Aorta (tissue), 5 donors: ENCODE measurements at regions not wholly inside any gene's neighbourhood (a gene's known extent, or its start where the extent isn't known, plus 50 kb on each side); places are given as distances from the start of the nearest gene placed in this dataset.
"Not testable (repeated sequence)": the region's sequence is repeated elsewhere in the genome, so short reads cannot be mapped to it uniquely, and the experiment has no call there.

ENCODE experiments used
- ATAC-seq: fragments of 200-7000 bp; cut with Tn5 transposase; one replicate; pipeline ENCODE4 v1.9.1; 2022; ENCODE audit warnings: moderate library complexity; ENCODE audit not compliant: low FRiP score
- DNase-seq, 2 donors: peaks; one replicate each; pipeline ENCODE4 v3.0.0-alpha.2; 2020
- H3K27ac ChIP-seq, 2 donors: one replicate each; pipeline ENCODE4 v1.5.1; 2013; ENCODE audit warnings: low read length in 2 of 2, mild to moderate bottlenecking in 2 of 2, moderate library complexity in 2 of 2, control low read depth in 1 of 2, inconsistent platforms in 1 of 2, low read depth in 1 of 2
- H3K27me3 ChIP-seq, 2 donors: one replicate each; pipeline ENCODE4 v1.6.1; 2013; ENCODE audit warnings: control low read depth in 1 of 2, low read length in 1 of 2, mild to moderate bottlenecking in 1 of 2, moderate library complexity in 1 of 2; ENCODE audit not compliant: insufficient read depth in 2 of 2, control insufficient read depth in 1 of 2
- H3K36me3 ChIP-seq, 2 donors: one replicate each; pipeline ENCODE4 v1.6.1; 2013; ENCODE audit warnings: control low read depth in 1 of 2, low read length in 1 of 2, mild to moderate bottlenecking in 1 of 2; ENCODE audit not compliant: insufficient read depth in 2 of 2, control insufficient read depth in 1 of 2
- H3K4me1 ChIP-seq, 2 donors: one replicate each; pipeline ENCODE4 v1.6.1; 2013; ENCODE audit warnings: low read length in 2 of 2, control low read depth in 1 of 2, mild to moderate bottlenecking in 1 of 2, moderate library complexity in 1 of 2; ENCODE audit not compliant: insufficient read depth in 2 of 2, control insufficient read depth in 1 of 2
- H3K4me3 ChIP-seq, 2 donors: one replicate each; pipeline ENCODE4 v1.5.1; 2013; ENCODE audit warnings: low read length in 2 of 2, control low read depth in 1 of 2, mild to moderate bottlenecking in 1 of 2
- H3K9me3 ChIP-seq: one replicate; pipeline ENCODE4 v1.6.1; 2013; ENCODE audit warnings: mild to moderate bottlenecking, low read length; ENCODE audit not compliant: control insufficient read depth
- WGBS, 2 donors: extraction: QIAGEN DNeasy Blood & Tissue Kit; methylation state at CpG; one replicate each; pipeline ENCODE4 v1.1.7; 2013; 5-methylcytosine and 5-hydroxymethylcytosine counted together
- intact Hi-C, 2 donors: fragments of 100-400 bp; cut with DNase I; formaldehyde crosslinking; loops; one replicate each; pipeline versions ENCODE4 v1.14.2 to v1.15.0; 2022
- donor health status: healthy with polysubstance abuse.
- donor health status: Bipolar disorder and iron deficiency.
- donor health status: DM: no; HTN: no; CAD: no.
- donor health status: DM: no; HTN: no; CAD: no.
- donor health status: DM: yes; HTN: yes; CAD: no.

- H3K4me1 ChIP-seq: no peaks in the 10 kb centered on the region
- H3K36me3 ChIP-seq: no peaks in the 10 kb centered on the region
- intact Hi-C loops: no loop called here
- DNase-seq (no peak), ATAC-seq (no peak)
- no peaks in the 10 kb centered on the region for H3K9me3 ChIP-seq
- no peaks in the 10 kb centered on the region for H3K27me3 ChIP-seq
- no peak overlapping the region for H3K27ac ChIP-seq
- H3K4me3 ChIP-seq: no peak overlapping the region
Measured at GRCh38 chr5:130528474-130528873, 624.2 kb downstream of the CHSY3 start.

- no peaks in the 10 kb centered on the region for H3K27me3 ChIP-seq
- intact Hi-C loops: no loop called here
- H3K36me3 ChIP-seq: no peaks in the 10 kb centered on the region
- 33 to 38% methylated on average over 3 of the region's 3 CpGs for WGBS, 2 donors
- no peaks in the 10 kb centered on the region for H3K4me1 ChIP-seq
- H3K27ac ChIP-seq: no peak overlapping the region
- ATAC-seq (no peak), DNase-seq (no peak)
- no peak overlapping the region for H3K4me3 ChIP-seq
- no peaks in the 10 kb centered on the region for H3K9me3 ChIP-seq
Measured at GRCh38 chr5:130526708-130527107, 622.4 kb downstream of the CHSY3 start.

GRCh38 chr5:130520211-130520610 is 615.9 kb downstream of the CHSY3 start:
- H3K4me3 ChIP-seq: no peak overlapping the region
- H3K4me1 ChIP-seq: no peaks in the 10 kb centered on the region
- ATAC-seq (no peak), DNase-seq (no peak)
- no peaks in the 10 kb centered on the region for H3K36me3 ChIP-seq
- H3K27me3 ChIP-seq: no peaks in the 10 kb centered on the region
- intact Hi-C loops: no loop called here
- WGBS, 2 donors: 61 to 74% methylated on average over 1 of the region's 1 CpG
- H3K9me3 ChIP-seq: no peaks in the 10 kb centered on the region
- H3K27ac ChIP-seq: no peak overlapping the region

- DNase-seq (no peak), ATAC-seq (no peak)
- WGBS, 2 donors: 86% methylated on average over 2 of the region's 2 CpGs
- intact Hi-C loops: no loop called here
- Histone ChIP-seq H3K4me3 (no peak overlapping the region), H3K27ac (no peak overlapping the region), H3K36me3 (no peaks in the 10 kb centered on the region), H3K4me1 (no peaks in the 10 kb centered on the region), H3K27me3 (no peaks in the 10 kb centered on the region), H3K9me3 (no peaks in the 10 kb centered on the region)
Measured at GRCh38 chr5:130514984-130515690, 610.9 kb downstream of the CHSY3 start.

DNA sequence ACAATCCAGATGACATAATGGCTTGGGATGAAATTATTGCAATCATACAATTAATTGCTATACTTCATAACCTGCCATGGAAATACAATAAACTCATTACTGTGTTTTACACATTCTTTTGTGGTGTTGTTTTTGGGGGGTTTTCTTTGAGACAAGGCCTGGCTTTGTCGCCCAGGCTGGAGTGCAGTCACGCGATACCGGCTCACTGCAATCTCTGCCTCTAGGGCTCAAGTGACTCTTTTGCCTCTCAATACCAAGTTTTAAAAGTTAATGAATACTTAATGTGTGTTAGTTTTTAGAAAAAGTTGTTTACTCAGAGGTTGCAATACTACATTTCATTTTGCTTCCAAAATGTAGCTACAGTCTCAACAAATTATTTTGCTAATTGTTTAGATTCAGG is 598.4 kb downstream of the CHSY3 start:
- 85 to 93% methylated on average over 4 of the region's 4 CpGs for WGBS, 2 donors
- Histone ChIP-seq H3K4me1 (no peaks in the 10 kb centered on the region), H3K36me3 (no peaks in the 10 kb centered on the region), H3K9me3 (no peaks in the 10 kb centered on the region), H3K4me3 (no peak overlapping the region), H3K27ac (no peak overlapping the region), H3K27me3 (no peaks in the 10 kb centered on the region)
- ATAC-seq: no peak
- DNase-seq: no peak
- intact Hi-C loops: no loop called here

- ATAC-seq (no peak), DNase-seq (no peak)
- no peak overlapping the region for H3K4me3 ChIP-seq
- H3K27me3 ChIP-seq: no peaks in the 10 kb centered on the region
- no peaks in the 10 kb centered on the region for H3K36me3 ChIP-seq
- intact Hi-C loops: no loop called here
- H3K9me3 ChIP-seq: no peaks in the 10 kb centered on the region
- H3K4me1 ChIP-seq: no peaks in the 10 kb centered on the region
- H3K27ac ChIP-seq: no peak overlapping the region
- 2 to 7% methylated on average over 3 of the region's 3 CpGs for WGBS, 2 donors
Measured at GRCh38 chr5:130501151-130501865, 597.0 kb downstream of the CHSY3 start.

DNA sequence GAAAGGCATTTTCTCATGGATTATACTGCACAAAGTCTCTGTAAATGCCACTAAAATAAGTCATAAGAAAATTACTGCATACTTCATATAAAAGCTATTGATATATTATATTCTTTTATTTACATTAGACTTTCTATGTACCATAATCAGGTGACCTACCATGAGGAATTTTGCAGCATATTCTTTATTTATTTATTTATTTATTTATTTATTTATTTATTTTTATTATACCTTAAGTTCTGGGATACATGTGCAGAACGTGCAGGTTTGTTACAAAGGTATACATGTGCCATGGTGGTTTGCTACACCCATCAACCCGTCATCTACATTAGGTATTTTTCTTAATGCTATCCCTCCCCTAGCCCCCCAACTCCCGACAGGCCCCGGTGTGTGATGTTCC is 596.2 kb downstream of the CHSY3 start:
- H3K36me3 ChIP-seq, H3K9me3 ChIP-seq, intact Hi-C loops, H3K27me3 ChIP-seq, H3K4me1 ChIP-seq, DNase-seq, H3K4me3 ChIP-seq, H3K27ac ChIP-seq, ATAC-seq: not testable (repeated sequence)
- WGBS, 2 donors: 92 to 95% methylated on average over 4 of the region's 4 CpGs

- WGBS, 2 donors: 90 to 97% methylated on average over 1 of the region's 1 CpG
- no peak for ATAC-seq
- intact Hi-C loops: no loop called here
- H3K4me3 ChIP-seq: no peak overlapping the region
- H3K4me1 ChIP-seq: no peaks in the 10 kb centered on the region
- no peaks in the 10 kb centered on the region for H3K9me3 ChIP-seq
- DNase-seq: no peak
- H3K36me3 ChIP-seq: no peaks in the 10 kb centered on the region
- H3K27ac ChIP-seq: no peak overlapping the region
- no peaks in the 10 kb centered on the region for H3K27me3 ChIP-seq
Measured at GRCh38 chr5:130496215-130496614, 592.0 kb downstream of the CHSY3 start.

GRCh38 chr5:130488252-130488651 is 584.0 kb downstream of the CHSY3 start:
- Histone ChIP-seq H3K36me3 (no peaks in the 10 kb centered on the region), H3K27ac (no peak overlapping the region), H3K27me3 (no peaks in the 10 kb centered on the region), H3K4me3 (no peak overlapping the region), H3K4me1 (no peaks in the 10 kb centered on the region), H3K9me3 (no peaks in the 10 kb centered on the region)
- DNase-seq: no peak
- no peak for ATAC-seq
- intact Hi-C loops: no loop called here
- 92 to 96% methylated on average over 1 of the region's 1 CpG for WGBS, 2 donors
